ENCODE measurements at regions not wholly inside any gene's neighbourhood (a gene's known extent, or its start where the extent isn't known, plus 50 kb on each side); places are given as distances from the start of the nearest gene placed in this dataset.

DNA sequence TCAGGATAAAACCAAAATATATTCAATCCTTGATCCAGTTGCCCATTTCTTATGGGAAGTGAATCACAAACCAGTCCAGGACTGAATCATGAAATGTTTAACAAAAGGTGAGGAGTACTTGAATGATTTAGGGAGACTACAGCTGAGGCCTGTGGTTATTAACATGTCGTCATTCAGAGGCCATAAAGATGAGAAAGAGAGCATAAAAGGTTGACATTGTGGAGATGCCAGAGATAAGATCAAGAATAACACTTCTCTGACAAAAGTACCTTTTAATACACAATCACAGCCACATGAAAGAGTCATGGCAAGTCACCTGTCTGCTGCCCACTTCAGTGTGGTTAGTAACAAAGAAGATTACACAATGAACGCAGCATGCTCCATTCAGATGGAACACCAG is 1195.7 kb upstream of the SORCS1 start:
- Histone ChIP-seq H3K4me3 (ENCODE audit: low read depth, low read length) (no peak overlapping the region), H3K9me3 (ENCODE audit: control insufficient read depth, insufficient read depth, low read length) (no peaks in the 10 kb centered on the region), H3K27ac (ENCODE audit: low read depth, low read length) (no peak overlapping the region), H3K27me3 (ENCODE audit: control insufficient read depth, insufficient read depth, low read length) (no peaks in the 10 kb centered on the region)
- TF ChIP-seq, protein P1, sequence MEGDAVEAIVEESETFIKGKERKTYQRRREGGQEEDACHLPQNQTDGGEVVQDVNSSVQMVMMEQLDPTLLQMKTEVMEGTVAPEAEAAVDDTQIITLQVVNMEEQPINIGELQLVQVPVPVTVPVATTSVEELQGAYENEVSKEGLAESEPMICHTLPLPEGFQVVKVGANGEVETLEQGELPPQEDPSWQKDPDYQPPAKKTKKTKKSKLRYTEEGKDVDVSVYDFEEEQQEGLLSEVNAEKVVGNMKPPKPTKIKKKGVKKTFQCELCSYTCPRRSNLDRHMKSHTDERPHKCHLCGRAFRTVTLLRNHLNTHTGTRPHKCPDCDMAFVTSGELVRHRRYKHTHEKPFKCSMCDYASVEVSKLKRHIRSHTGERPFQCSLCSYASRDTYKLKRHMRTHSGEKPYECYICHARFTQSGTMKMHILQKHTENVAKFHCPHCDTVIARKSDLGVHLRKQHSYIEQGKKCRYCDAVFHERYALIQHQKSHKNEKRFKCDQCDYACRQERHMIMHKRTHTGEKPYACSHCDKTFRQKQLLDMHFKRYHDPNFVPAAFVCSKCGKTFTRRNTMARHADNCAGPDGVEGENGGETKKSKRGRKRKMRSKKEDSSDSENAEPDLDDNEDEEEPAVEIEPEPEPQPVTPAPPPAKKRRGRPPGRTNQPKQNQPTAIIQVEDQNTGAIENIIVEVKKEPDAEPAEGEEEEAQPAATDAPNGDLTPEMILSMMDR (IDR thresholded peaks at IDR 0.05; ENCODE audit: low read depth, low read length), result no peak
- POLR2A ChIA-PET, result no interaction called here
- CTCF ChIA-PET, result no interaction called here
- no peak for DNase-seq (ENCODE audit: low read depth, low spot score)

DNA sequence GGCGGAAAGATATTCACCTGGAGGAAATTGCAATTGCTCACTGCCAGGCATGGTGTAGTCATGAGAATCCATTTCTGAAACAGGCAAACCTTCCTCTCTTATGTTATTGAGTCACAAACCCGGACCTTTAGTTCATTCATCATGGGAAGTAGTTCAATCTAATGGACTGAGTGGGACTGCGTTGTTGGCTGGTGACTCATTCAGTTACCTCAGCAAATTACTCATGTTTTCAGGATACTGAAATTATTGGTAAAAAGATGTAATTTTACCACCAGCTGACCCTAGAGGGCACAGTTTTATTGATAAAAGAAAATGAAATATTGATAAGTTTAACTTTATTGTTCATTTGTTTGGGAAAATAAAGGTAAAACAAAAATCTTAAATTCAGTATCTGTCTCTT is 1194.4 kb upstream of the SORCS1 start:
- TF ChIP-seq, protein P1 (IDR thresholded peaks at IDR 0.05; ENCODE audit: low read depth, low read length), result no peak
- POLR2A ChIA-PET, result no interaction called here
- Histone ChIP-seq H3K27me3 (ENCODE audit: control insufficient read depth, insufficient read depth, low read length) (no peaks in the 10 kb centered on the region), H3K4me3 (ENCODE audit: low read depth, low read length) (no peak overlapping the region), H3K27ac (ENCODE audit: low read depth, low read length) (no peak overlapping the region), H3K9me3 (ENCODE audit: control insufficient read depth, insufficient read depth, low read length) (no peaks in the 10 kb centered on the region)
- peak; percentile 27 for DNase-seq (ENCODE audit: low read depth, low spot score)
- CTCF ChIA-PET, result no interaction called here

DNA sequence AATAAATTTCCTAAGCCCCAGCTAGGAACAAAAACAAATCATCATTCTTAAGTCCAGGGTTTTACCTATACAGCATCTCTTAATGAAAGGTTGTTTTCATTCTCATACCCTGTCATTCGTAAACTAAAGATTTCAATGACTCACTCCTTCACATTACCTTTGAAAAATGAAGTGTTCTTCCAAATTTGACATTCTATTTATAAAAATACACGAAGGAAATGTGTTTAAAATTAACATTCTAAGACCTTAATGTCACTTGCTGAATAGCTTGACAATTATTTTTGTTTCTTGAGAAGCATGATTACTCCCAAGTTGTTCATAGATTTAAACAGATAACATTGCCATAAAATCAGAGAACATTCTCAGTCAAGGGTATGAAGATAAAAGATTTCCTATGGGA is 1188.3 kb upstream of the SORCS1 start:
- TF ChIP-seq, protein P1 (IDR thresholded peaks at IDR 0.05; ENCODE audit: low read depth, low read length), result no peak
- ChIA-PET POLR2A (no interaction called here), CTCF (no interaction called here)
- H3K4me3 ChIP-seq (ENCODE audit: low read depth, low read length), result no peak overlapping the region
- no peak overlapping the region for H3K27ac ChIP-seq (ENCODE audit: low read depth, low read length)
- peaks cover 4% of the 10 kb centered on the region; the same call in 1 of the 2 replicates for H3K9me3 ChIP-seq (ENCODE audit: control insufficient read depth, insufficient read depth, low read length)
- no peak for DNase-seq (ENCODE audit: low read depth, low spot score)
- H3K27me3 ChIP-seq (ENCODE audit: control insufficient read depth, insufficient read depth, low read length), result no peaks in the 10 kb centered on the region

DNA sequence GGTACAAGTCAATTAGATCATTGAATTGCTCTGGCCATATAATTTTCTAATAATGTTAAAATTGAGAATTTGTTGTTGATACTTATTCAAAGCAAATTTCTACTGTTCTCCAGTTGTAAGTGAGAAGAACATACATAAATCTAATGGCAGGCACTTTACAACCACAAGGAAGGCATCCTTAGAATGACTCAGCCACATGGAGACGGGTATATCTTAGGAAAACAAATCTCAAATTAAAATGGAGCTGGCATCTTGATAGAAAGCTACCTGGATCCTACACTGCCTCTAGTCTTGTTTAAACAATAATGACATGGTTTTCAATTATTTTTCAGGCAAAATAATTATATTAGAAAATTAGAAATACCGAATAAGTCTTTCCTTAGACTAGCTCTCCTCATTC is 1183.7 kb upstream of the SORCS1 start:
- Histone ChIP-seq H3K27me3 (ENCODE audit: control insufficient read depth, insufficient read depth, low read length) (no peaks in the 10 kb centered on the region), H3K4me3 (ENCODE audit: low read depth, low read length) (no peak overlapping the region), H3K9me3 (ENCODE audit: control insufficient read depth, insufficient read depth, low read length) (peaks cover 6% of the 10 kb centered on the region), H3K27ac (ENCODE audit: low read depth, low read length) (no peak overlapping the region)
- POLR2A ChIA-PET, result no interaction called here
- no peak for DNase-seq (ENCODE audit: low read depth, low spot score)
- CTCF ChIA-PET, result no interaction called here
- TF ChIP-seq, protein P1 (IDR thresholded peaks at IDR 0.05; ENCODE audit: low read depth, low read length), result no peak

DNA sequence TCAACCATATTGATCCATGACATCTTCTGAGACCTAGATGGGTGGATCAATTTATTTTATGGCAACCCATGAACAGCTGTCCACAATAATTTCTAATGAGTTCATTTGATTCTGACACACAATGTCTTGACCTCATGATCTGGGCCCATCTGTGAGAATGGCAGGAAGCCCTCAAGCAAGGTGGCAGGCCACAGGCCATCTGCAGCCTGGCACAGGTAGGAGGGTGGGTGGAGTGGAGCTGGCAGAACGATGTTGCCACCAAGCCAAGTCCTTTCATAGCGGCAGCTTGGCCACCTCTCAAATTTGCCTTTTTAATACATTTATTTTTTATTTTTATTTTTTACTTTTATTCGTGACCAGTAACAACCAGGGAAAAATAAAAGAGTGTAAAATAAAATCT is 1181.6 kb upstream of the SORCS1 start:
- DNase-seq (ENCODE audit: low read depth, low spot score), result no peak
- CTCF ChIA-PET, result no interaction called here
- POLR2A ChIA-PET, result no interaction called here
- no peak overlapping the region for H3K4me3 ChIP-seq (ENCODE audit: low read depth, low read length)
- TF ChIP-seq, protein P1 (IDR thresholded peaks at IDR 0.05; ENCODE audit: low read depth, low read length), result no peak
- H3K27ac ChIP-seq (ENCODE audit: low read depth, low read length), result no peak overlapping the region
- H3K27me3 ChIP-seq (ENCODE audit: control insufficient read depth, insufficient read depth, low read length), result no peaks in the 10 kb centered on the region
- peaks cover 5% of the 10 kb centered on the region for H3K9me3 ChIP-seq (ENCODE audit: control insufficient read depth, insufficient read depth, low read length)
